Glomerular visceral epithelial cell (primary cell): ENCODE measurements at regions not wholly inside any gene's neighbourhood (a gene's known extent, or its start where the extent isn't known, plus 50 kb on each side); places are given as distances from the start of the nearest gene placed in this dataset.
A peak's percentile ranks its signal among the peaks of the same experiment; 100 is the strongest.

Source experiments
- DNase-seq: peaks from one replicate; pipeline ENCODE4 v3.0.0-alpha.2; 2016; ENCODE audit errors: extremely low spot score

DNA sequence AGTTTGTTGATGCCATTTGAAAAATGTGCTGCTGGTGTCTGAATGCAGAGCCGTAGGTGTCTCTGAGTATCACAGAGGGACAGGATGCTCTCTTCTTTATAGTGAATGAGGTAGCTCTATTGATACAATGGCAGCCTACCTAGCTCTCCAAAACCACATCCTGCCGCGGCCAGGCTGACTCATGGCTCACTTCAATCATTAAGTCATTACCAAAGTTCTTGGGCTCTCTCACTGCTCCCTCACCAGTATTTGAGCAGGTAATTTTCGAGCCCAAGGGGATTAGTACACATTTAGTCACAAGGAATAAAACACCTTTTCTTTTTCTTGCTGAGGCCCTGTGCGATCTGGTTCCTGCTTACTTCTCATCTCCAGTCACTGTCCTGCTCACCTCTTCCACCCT lies 509.0 kb upstream of the LARGE1 start:
- DNase-seq = peak; percentile 34

DNA sequence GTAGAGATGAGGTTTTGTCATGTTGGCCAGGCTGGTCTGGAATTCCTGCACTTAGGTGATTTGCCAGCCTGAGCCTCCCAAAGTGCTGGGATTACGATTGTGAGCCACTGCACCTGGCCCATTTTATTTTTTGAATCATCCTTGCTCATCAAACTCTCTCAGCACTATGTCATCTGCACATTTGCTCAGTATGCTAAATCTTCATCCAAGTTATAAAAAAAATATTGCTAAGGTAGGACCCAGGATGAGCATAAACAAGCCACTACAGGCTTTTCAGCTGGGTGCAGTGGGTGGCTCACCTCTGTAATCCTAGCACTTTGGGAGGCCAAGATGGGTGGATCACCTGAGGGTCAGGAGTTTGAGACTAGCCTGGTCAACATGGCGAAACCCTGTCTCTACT lies 510.1 kb upstream of the LARGE1 start:
- no peak for DNase-seq

DNA sequence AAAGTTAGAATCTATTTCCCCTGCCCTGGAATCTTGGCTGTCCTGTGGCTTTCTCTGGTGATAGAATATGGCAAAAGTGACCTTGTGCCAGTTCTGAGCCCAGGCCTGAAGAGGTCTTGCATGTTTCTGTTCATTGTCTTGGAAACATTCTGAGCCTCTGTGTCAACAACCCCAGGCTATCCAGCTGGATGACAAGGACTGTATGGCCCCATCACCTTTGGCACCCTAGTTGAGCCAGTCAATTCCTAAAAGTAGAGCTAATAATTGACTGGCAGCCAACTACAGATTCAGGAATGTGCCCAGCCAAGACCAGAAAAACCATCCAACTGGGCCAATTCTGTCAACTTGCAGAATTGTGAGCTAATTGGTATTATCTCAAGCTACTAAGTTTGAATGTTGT lies 514.1 kb upstream of the LARGE1 start:
- DNase-seq = no peak

DNA sequence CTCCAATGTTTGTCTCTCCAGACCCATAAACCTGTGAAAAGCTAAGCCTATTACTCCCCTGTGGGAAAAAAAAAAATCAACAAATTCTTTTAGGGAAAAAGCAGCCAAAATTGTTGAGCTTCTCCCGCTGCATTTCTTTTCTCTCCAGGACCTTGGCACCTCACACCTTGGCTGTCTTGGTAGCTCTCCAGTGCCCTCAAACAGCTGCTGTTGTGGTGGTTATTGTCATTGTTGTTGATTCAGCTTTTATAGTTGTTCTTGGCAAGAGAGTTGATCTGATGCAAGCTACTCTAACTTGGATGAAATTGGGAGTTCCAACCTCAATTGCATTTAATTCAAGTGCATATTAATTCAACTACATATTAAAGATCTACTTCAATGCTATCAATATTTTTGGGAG lies 516.9 kb upstream of the LARGE1 start:
- DNase-seq = no peak

DNA sequence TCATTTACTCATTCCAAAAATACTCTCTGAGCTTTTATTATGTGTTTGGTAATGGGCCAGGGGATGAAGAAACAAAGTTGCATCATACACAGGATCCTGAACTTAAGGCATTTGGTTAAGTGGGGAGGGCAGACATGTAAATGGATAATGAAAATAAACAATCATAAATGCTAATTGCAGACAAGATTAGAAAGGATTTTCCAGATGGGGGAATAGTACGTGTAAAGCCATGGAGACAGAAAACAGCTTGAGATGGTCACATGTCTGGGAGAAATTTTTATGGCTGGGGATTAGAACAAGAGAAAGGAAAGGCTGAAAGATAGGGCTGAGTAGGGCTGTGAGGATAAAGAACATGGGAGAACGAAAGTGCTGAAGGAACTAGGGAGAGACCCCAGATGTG lies 534.3 kb upstream of the LARGE1 start:
- no peak for DNase-seq

DNA sequence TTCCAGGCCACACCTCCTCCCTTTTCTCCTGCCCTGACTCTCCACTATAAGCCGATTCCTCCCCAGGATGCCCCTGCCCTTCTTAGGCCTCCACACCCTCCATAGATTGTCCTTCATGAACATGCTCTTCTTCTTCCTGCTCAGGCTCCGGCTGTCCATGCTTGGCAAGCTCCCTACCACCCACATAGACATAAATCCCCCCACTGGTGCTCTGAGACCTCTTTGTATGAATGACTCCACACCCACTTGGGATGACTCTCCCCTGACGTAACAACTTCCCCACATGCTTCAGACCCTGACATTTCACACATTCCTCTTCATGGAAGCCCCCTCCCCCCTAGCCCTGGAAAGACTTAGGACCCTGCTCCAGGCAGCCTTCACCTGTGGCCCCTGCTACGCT lies 542.5 kb upstream of the LARGE1 start:
- no peak for DNase-seq

DNA sequence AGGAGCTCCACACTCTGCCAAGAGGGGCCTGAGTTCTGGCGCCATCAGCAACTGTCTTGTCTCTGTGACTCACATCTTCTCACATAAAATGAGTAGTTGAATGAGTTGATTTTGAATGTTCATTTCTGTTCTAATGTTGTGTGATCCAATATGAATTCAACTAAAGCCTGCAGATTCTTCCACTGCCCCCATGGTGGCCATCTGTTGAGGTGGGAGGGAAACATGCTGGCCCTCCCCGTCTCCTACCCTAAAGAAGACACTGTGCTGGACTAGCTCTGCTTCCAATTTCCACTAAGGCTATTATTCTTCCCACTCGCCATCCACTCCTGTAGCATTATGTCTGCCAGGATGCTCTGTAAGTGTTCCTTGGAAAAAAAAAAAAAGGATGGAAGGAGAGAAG lies 555.6 kb upstream of the LARGE1 start:
- DNase-seq = no peak

DNA sequence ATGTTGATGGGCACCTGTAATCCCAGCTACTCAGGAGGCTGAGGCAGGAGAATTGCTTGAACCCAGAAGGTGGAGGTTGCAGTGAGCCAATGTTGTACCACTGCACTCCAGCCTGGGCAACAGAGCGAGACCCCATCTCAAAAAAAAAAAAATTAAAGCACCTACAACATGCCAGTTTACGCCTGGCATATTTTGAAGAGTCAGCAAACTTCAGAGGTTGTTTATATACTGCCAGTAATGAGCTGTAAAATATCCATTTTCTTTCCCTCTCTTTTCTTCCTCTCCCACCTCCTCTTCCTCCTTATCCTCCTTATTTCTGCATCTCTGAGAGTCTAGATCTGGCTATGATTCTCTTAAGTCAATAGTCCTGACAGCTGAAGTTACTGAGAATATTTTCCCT lies 556.5 kb upstream of the LARGE1 start:
- no peak for DNase-seq

DNA sequence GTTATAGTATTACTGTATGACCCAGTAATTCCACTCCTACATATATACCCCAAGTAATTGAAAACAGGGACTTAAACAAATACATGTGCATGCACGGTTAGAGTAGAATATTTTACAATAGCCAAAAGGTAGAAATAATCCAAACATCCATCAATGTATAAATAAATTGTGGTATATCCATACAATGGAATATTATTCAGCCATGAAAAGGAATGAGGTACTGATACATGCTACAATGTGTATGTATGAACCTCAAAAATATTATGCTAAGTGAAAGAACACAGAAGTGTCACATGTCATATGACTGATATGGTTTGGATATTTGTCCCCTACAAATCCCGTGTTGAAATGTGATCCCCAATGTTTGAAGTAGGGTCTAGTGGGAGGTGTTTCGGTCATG lies 560.8 kb upstream of the LARGE1 start:
- no peak for DNase-seq

DNA sequence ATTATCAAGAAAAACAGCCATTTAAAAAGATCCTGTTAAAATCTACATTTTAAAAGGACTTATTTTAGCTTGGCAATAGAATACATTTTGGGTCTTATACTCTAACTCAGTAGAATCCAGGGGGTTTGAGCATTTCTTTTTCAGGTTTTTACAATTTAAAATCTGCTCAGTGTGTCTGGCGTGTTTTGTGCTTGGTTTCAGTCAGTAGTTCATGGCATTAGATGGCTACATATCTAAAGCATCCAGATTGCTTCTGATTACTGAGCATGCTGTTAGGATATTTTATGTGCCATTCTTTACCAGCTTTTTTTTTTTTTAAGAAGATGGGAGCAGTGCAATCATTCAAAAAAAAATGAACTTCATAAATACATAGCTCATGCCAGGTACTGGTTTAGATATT lies 566.1 kb upstream of the LARGE1 start:
- DNase-seq = no peak

DNA sequence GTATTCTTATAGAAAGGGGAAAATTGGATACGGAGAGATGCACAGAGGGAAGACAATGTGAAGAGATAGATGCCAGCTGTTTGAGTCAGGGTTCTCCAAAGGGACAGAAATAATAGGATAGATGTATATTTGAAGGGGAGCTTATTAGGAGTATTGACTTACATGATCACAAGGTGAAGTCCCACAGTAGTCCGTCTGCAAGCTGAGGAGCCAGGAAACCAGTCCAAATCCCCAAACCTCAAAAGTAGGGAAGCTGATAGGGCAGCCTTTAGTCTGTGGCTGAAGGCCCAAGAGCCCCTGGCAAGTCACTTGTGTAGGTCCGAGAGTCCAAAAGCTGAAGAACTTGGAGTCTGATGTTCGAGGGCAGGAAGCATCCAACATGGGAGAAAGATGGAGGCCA lies 569.6 kb upstream of the LARGE1 start:
- DNase-seq = no peak

DNA sequence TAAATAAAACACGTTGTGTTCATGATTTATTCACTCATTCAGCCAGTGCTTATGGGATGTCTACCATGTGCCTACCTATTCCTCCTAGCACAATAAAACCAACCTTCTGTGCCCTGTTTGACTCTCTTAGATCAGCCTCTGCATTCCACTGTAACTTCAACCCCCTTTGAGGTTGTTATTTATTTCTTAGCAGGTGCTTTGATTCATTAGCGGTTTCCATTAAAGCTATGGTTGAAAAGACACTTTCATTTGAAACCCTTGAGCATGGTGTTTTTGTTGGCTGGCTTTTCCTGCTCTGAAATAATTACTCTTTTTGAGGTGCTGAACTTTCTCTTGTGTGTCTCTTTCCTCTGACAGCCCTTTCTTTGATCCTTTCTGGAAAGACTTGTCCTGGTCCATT lies 570.6 kb upstream of the LARGE1 start:
- DNase-seq = peak; percentile 22

DNA sequence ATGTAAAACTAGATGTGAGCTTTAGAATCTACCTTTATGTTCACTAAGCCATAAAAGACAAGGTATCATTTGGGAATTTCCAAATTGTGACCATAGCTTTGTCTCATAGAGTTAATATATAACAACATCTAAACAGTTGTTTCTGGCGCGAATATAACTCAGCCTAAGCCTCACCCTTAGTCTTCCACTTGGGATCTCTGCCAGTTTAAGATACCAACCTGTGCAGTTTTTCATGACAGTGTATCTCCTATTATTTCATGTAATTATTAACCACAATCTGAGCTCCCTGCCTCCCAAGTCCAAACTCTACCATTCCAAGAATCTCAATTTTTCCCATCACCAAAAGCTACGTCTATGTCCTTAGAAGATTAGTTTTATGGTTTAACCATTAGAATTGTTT lies 572.5 kb upstream of the ISX start:
- DNase-seq = peak; percentile 34

DNA sequence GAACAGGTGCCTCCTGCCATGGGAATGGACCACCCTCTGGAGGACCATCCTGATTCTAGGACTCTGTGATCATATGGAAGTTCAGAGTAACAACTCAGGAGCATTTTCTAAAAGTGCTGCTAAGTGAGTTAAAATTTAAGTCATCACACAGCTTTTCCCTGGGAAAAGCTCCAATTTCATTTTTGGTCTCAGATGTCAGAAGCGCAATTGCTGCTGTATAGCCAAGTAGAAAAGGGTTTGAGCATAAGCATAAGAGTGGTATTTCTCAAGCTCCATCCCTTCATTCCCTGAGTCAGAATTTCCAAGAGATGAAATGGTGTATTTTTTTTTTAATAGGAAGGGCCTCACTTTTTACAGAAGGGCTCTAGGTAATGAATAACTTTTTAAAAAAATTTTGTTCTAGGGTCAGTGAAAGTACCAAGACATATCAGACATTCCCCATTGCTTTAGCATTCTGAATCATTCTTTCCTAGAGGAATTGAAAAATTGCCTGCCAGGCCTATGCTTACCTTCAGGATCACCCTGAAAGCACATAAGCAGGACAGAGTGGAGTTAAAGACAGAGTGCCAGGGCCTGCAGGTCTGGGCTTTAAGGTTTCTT lies 564.5 kb upstream of the ISX start:
- DNase-seq = peak; percentile 3

DNA sequence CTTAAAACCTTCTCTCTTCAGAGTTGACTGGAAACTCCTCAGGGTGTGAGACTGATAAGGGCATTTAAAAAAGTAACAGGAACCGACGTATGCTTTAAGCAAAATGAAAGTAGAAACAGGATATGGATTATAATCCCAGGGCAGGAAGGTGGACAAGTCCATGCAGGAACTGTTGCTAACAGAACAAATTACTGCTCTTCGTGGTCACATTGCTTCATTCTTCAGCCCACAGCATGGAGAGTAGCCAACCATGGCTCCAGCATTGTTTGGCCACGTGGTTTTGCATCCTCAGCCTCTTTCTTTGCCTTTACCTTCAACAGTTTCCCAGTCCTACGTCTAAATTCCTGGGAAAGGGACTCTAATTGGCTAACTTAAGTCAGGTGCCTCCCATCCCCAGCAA lies 563.1 kb upstream of the ISX start:
- DNase-seq = peak; percentile 19

DNA sequence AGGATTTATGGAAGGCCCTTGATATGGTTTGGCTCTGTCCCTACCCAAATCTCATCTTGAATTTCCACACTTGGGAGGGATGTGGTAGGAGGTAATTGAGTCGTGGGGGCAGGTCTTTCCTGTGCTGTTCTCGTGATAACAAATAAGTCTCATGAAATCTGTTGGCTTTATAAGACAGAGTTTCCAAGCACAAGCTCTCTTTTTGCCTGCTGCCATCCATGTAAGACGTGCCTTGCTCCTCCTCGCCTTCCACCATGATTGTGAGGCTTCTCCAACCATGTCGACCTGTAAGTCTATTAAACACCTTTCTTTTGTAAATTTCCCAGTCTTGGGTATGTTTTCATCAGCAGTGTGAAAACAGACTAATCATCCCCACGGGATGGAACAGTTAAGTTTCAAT lies 557.2 kb upstream of the ISX start:
- no peak for DNase-seq

DNA sequence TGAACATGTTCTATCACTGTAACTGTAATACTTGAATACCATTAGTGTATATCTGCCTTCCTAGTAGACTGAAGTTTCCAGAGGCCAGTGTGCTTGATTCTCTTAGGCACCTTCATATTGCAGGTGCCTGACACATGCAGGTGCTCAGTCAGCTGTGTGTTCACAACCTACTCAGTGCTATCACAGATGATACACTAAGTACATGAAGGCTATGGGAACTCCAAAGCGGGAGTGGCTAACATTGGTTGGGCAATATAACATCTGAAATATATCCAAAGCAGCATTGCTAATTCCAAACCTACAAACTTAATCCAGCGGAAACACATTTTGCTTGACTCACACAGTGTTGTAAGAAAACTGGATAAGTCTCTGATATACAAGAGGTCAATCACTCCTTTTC lies 539.3 kb upstream of the ISX start:
- DNase-seq = no peak

DNA sequence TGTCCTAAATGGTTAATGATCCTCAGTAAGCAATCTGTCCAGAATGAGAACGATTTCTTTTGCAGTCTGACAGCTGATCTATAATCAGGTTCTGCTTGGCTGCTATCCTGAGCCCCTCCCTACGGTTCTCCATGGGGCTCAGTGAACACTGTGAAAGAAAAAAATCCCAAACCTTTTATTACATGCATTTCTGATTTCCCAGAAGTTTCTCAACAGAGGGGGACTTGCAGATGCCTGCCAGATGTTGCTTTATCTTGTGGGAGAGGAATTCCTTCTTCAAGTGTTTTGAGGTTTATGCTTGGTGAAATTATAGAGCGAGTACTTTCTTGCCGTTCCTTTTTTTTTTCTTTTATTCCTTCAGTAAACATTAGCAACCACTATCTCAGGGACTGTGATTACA lies 531.9 kb upstream of the ISX start:
- no peak for DNase-seq

DNA sequence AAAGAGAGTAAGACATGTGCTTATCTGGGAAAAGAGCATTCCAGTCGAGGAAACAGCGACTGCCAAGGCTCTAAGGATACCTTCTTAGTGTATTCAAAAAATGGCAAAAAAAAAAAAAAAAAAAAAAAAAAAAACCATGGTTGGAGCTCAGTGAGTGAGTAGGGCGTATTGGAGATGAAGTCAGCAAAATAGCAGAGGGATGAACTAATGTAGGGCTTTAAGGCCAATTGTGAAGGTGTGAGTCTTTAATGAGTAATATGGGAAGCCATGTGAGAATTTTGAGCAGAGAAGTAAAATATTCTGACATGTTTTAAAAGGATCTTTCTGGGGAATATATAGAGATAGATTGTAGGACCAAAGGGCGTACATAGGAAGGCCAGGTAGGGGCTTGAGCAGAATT lies 498.6 kb upstream of the ISX start:
- peak; percentile 29 for DNase-seq

DNA sequence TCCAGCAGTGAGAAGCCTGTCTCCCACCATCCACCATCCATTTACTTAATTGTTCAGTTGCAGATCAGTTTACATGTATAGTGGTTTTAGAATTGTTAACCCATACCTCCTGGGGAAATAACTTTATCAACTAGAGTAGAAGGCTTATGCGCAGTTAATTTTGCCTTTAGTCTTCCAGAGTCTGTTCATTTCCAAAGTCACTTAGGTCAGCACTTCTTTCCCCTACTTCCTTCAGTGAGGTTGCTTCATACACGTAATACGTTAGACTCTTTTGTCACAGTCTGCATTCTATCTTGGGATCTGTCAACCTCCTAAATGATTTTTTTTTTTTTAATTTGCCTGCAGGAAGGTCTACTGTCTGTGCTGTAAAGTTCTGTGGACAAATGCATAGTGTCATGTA lies 495.6 kb upstream of the ISX start:
- no peak for DNase-seq

DNA sequence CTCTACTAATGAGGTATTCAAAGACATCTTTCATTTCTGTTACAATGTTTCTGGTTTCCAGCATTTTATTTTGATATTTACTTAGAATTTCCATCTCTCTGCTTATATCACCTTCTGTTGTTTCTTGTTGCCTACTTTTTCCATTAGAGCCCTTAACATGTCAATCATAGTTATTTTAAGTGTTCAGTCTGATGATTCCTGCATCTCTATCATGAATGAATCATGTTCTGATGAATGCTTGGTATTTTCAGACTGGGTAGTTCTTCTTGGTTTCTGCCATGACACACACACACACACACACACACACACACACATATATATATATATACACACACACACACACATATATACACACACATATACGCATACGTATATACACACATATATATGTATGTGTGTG lies 486.4 kb upstream of the ISX start:
- no peak for DNase-seq

DNA sequence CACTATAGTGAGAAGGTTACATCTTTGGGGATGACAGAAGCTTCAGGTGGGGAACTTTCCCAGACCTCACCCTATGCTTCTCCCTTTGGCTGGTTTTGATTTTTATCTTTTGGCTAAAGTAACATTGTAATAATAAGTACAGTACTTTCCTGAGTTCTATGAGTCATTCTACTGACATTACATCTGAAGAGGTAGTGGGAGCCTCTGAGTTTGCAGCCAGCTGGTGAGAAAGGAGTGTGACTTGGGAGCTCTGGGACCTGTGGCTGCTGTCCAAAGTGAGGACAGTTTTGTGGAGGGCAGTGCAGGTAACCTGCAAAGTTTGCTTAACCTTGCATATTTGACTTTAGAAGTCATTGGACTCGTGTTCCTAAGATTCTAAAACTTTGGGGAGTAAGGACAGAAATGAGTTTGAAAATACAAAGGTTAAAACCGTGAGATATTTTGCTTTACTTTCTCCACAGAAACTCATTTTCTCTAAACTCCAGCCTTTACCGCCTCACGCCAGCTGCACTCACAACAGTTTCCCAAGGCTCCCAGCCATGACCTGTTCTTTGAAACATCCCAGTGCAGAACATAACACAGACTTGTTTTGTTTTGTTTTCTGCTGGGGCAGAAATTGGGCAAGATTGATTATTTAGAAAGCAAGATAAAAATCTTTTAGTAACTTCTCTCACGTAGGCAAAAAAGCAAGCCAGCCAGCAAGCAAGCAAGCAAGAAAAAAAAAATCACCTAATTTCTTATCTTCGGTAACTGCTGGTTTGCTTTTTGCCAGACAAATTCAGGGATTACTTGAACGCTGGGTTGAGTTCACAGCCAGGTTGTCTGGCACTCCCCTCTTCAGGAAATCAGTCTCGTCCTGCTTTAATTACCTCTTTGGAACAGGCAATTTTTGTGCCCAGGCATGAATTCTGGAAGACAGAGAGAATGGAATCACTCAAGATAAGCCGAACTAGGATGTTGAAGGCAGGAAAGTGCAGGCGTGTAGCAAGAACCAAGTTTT lies 478.3 kb upstream of the ISX start:
- peak; percentile 16 for DNase-seq

DNA sequence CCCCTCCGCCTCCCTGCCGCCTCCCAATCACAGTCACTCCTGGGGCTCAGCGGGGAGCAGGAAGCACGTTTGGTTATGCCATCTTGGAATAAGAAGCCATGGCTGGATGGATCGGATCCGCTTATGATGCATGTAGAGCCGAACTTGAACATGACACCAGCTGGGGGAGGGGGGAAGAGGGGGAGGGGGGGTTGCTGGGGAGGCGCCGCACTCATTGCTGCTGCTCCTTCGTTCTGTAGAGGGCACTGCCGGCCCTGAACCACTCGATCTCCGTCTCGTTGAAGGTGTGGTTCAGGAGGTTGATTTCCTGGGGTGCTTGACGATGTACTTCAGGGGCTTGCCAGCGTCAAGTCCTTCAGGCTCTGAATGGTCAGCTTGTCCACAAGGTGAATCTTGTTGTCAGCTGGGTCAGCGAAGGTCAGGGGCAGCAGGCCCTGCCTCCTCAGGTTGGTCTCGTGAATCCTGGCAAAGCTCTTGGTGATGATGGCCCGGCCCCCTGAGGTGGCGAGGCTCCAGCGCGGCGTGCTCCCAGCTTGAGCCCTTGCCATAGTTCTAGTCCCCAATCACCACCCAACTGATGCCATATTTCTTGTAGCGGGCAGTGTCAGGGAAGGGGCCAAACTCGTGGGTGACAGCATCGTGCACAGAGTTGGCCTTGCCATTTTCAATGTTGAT lies 476.9 kb upstream of the ISX start:
- DNase-seq = no peak
